HCEC 1CT (cell line): ENCODE measurements at regions not wholly inside any gene's neighbourhood (a gene's known extent, or its start where the extent isn't known, plus 50 kb on each side); places are given as distances from the start of the nearest gene placed in this dataset.

Source experiments
- DNase-seq: peaks from one replicate; pipeline ENCODE4 v3.0.0-alpha.2; 2017

GRCh38 chr1:91575909-91576519 lies 75.4 kb downstream of the CDC7 start:
- no peak for DNase-seq

GRCh38 chr1:91578320-91579109 lies 77.9 kb downstream of the CDC7 start:
- DNase-seq = no peak

- DNase-seq = no peak
Measured at GRCh38 chr1:91579658-91580228, 79.1 kb downstream of the CDC7 start.

- DNase-seq = peak; percentile 97
Measured at GRCh38 chr1:91582431-91582921, 81.8 kb downstream of the CDC7 start.

GRCh38 chr1:91583326-91583755 lies 82.7 kb downstream of the CDC7 start:
- DNase-seq = peak; percentile 98

GRCh38 chr1:91584309-91584708 lies 83.7 kb downstream of the CDC7 start:
- DNase-seq = no peak

GRCh38 chr1:91584878-91585277 lies 84.2 kb downstream of the CDC7 start:
- no peak for DNase-seq

- no peak for DNase-seq
Measured at GRCh38 chr1:91585502-91585901, 84.9 kb downstream of the CDC7 start.

- DNase-seq = no peak
Measured at GRCh38 chr1:91585982-91586381, 85.3 kb downstream of the CDC7 start.

- no peak for DNase-seq
Measured at GRCh38 chr1:91589437-91589836, 88.8 kb downstream of the CDC7 start.

GRCh38 chr1:91591175-91591974 lies 90.7 kb downstream of the CDC7 start:
- DNase-seq = no peak

- DNase-seq = no peak
Measured at GRCh38 chr1:91592716-91593477, 92.2 kb downstream of the CDC7 start.

GRCh38 chr1:91594383-91595055 lies 93.9 kb downstream of the CDC7 start:
- DNase-seq = no peak

GRCh38 chr1:91596474-91596873 lies 95.8 kb downstream of the CDC7 start:
- DNase-seq = peak; percentile 37

GRCh38 chr1:91597215-91597614 lies 96.6 kb downstream of the CDC7 start:
- DNase-seq = no peak

GRCh38 chr1:91600431-91601337 lies 100.0 kb downstream of the CDC7 start:
- no peak for DNase-seq

- no peak for DNase-seq
Measured at GRCh38 chr1:91601554-91602376, 101.1 kb downstream of the CDC7 start.

GRCh38 chr1:91603409-91603808 lies 102.8 kb downstream of the CDC7 start:
- no peak for DNase-seq

GRCh38 chr1:91604632-91605031 lies 104.0 kb downstream of the CDC7 start:
- no peak for DNase-seq

GRCh38 chr1:91605566-91605965 lies 104.9 kb downstream of the CDC7 start:
- no peak for DNase-seq
